ENCODE measurements at regions not wholly inside any gene's neighbourhood (a gene's known extent, or its start where the extent isn't known, plus 50 kb on each side); places are given as distances from the start of the nearest gene placed in this dataset.
"Not testable (repeated sequence)": the region's sequence is repeated elsewhere in the genome, so short reads cannot be mapped to it uniquely, and the experiment has no call there.

- DNase-seq (ENCODE audit: low read depth in 2 of 2) = no peak
Measured at GRCh38 chr18:26650310-26651268, 102.2 kb upstream of the KCTD1 start.

- DNase-seq (ENCODE audit: low read depth in 2 of 2) = no peak
Measured at GRCh38 chr18:26649193-26649543, 100.8 kb upstream of the KCTD1 start.

- DNase-seq (ENCODE audit: low read depth in 2 of 2) = no peak
Measured at GRCh38 chr18:26648509-26649192, 100.3 kb upstream of the KCTD1 start.

- DNase-seq (ENCODE audit: low read depth in 2 of 2) = no peak
Measured at GRCh38 chr18:26646901-26647300, 98.5 kb upstream of the KCTD1 start.

GRCh38 chr18:26642440-26643348 is 94.3 kb upstream of the KCTD1 start:
- DNase-seq (ENCODE audit: low read depth in 2 of 2) = no peak

- DNase-seq (ENCODE audit: low read depth in 2 of 2) = no peak
Measured at GRCh38 chr18:26640541-26640940, 92.2 kb upstream of the KCTD1 start.

GRCh38 chr18:26639149-26639548 is 90.8 kb upstream of the KCTD1 start:
- DNase-seq (ENCODE audit: low read depth in 2 of 2) = no peak

GRCh38 chr18:26637983-26638382 is 89.6 kb upstream of the KCTD1 start:
- DNase-seq (ENCODE audit: low read depth in 2 of 2) = no peak

- DNase-seq (ENCODE audit: low read depth in 2 of 2) = no peak
Measured at GRCh38 chr18:26637324-26637723, 89.0 kb upstream of the KCTD1 start.

GRCh38 chr18:26635466-26635865 is 87.1 kb upstream of the KCTD1 start:
- DNase-seq (ENCODE audit: low read depth in 2 of 2) = no peak

- DNase-seq (ENCODE audit: low read depth in 2 of 2) = no peak
Measured at GRCh38 chr18:26634631-26635030, 86.3 kb upstream of the KCTD1 start.

- DNase-seq (ENCODE audit: low read depth in 2 of 2) = no peak
Measured at GRCh38 chr18:26631135-26631534, 82.8 kb upstream of the KCTD1 start.

- DNase-seq (ENCODE audit: low read depth in 2 of 2) = no peak
Measured at GRCh38 chr18:26630596-26630995, 82.2 kb upstream of the KCTD1 start.

- DNase-seq (ENCODE audit: low read depth in 2 of 2) = no peak
Measured at GRCh38 chr18:26628017-26628416, 79.7 kb upstream of the KCTD1 start.

- DNase-seq (ENCODE audit: low read depth in 2 of 2) = no peak
Measured at GRCh38 chr18:26624443-26624842, 76.1 kb upstream of the KCTD1 start.

- not testable (repeated sequence) for DNase-seq (ENCODE audit: low read depth in 2 of 2)
Measured at GRCh38 chr18:26623314-26623713, 75.0 kb upstream of the KCTD1 start.

- no peak for DNase-seq (ENCODE audit: low read depth in 2 of 2)
Measured at GRCh38 chr18:26621161-26622026, 73.0 kb upstream of the KCTD1 start.

- DNase-seq (ENCODE audit: low read depth in 2 of 2) = no peak
Measured at GRCh38 chr18:26619350-26619749, 71.0 kb upstream of the KCTD1 start.

- DNase-seq (ENCODE audit: low read depth in 2 of 2) = no peak
Measured at GRCh38 chr18:26618135-26618534, 69.8 kb upstream of the KCTD1 start.

- DNase-seq (ENCODE audit: low read depth in 2 of 2) = peak; percentile 73 to 77
Measured at GRCh38 chr18:26617151-26617554, 68.8 kb upstream of the KCTD1 start.

- DNase-seq (ENCODE audit: low read depth in 2 of 2) = no peak
Measured at GRCh38 chr18:26614374-26614773, 66.0 kb upstream of the KCTD1 start.
